Stimulated activated CD4-positive, alpha-beta T cell treated with anti-CD3 and anti-CD28 coated beads, Interleukin-12 subunit alpha, Interleukin-12 subunit beta, amount 100 ng/mL, for 48 hours (primary cell): ENCODE measurements at regions not wholly inside any gene's neighbourhood (a gene's known extent, or its start where the extent isn't known, plus 50 kb on each side); places are given as distances from the start of the nearest gene placed in this dataset.
"Not testable (repeated sequence)": the region's sequence is repeated elsewhere in the genome, so short reads cannot be mapped to it uniquely, and the experiment has no call there.

Source experiments
- DNase-seq, 3 donors: peaks; one replicate each; pipeline ENCODE4 v3.0.0-alpha.2; 2020; ENCODE audit warnings: low read depth in 2 of 3, low spot score in 1 of 3

DNA sequence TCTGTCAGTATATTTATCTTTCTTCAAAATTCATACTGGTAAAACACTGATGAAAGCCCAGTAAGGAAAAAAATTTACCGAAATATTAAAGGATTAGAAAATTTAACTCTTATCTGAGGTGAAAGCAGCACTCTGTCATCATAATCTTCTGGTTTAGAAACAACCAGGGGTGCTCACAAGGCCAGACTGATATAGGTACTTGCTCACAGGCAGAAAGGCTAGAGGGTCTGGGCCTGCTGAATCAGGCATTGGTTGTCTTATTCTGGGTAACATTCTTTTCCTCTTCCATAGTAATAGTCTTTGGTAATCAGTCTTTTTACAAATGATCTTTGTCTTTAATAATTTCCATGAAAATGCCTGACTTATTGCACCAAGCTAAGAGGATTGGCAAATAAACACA lies 221.4 kb upstream of the TFPI start:
- DNase-seq: no peak

- no peak for DNase-seq
Measured at GRCh38 chr2:187782301-187782700, 228.1 kb upstream of the TFPI start.

DNA sequence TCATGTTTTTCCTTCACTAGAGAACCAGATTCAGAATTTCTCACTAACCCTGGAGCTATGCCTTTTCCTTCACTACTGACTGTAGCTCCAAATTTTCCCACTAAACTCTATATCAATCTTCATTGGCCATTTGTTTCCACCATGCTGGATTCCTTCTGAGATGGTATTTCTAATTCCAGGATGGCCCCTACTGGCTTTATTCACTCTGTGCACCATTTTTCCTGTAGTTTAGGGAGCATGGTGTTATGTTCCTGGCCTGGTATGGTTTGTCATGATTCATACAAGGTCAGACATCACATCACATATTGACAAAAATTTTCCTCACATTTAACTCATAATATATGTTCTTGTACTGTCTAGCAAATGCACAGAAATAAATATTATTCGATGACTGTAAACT lies 229.2 kb upstream of the TFPI start:
- no peak for DNase-seq

- not testable (repeated sequence) for DNase-seq
Measured at GRCh38 chr2:187784138-187784537, 229.9 kb upstream of the TFPI start.

DNA sequence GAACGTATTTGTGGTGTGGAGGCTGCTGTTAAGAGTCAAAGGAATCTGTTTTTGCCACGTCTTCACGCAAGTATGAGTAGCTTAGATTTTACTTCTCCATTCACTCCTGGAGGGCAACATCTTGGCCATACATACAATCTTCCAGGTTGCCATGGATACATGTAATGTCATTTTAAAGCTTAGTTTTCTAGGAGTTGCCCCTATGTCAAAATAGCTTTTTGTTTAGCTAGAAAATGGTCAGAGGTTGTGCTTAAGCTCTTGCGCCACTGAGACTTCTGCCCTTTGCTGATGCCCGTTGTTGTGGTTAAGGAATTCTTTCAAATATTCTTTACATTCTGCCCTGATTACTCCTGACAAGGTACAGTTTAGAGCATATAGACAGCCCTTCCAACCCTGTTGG lies 245.4 kb upstream of the TFPI start:
- no peak for DNase-seq

GRCh38 chr2:187803816-187804215 lies 249.6 kb upstream of the TFPI start:
- no peak for DNase-seq

- no peak for DNase-seq
Measured at GRCh38 chr2:187815113-187815512, 260.9 kb upstream of the TFPI start.

- no peak for DNase-seq
Measured at GRCh38 chr2:187819624-187820023, 265.4 kb upstream of the TFPI start.

GRCh38 chr2:187825108-187825507 lies 270.9 kb upstream of the TFPI start:
- DNase-seq: no peak

GRCh38 chr2:187826023-187826422 lies 271.8 kb upstream of the TFPI start:
- DNase-seq: no peak

DNA sequence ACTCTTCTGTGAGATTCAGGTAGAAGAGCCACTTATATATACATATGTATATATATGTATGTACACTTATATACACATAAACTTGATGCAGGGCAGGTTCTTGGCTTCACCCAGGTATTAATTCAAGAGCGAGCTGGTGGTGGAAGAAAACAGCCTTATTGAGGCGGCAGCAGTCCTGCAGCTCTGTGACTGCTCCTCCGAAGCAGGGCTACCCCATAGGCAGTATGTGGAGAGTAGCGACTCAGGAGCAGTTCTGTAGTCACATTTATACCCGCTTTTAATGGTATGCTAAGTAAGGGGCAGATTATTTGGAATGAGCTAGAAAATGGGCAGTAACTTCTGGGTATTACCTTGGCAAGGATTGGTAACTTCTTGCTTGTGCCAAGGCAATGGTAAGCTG lies 280.6 kb upstream of the TFPI start:
- no peak for DNase-seq

DNA sequence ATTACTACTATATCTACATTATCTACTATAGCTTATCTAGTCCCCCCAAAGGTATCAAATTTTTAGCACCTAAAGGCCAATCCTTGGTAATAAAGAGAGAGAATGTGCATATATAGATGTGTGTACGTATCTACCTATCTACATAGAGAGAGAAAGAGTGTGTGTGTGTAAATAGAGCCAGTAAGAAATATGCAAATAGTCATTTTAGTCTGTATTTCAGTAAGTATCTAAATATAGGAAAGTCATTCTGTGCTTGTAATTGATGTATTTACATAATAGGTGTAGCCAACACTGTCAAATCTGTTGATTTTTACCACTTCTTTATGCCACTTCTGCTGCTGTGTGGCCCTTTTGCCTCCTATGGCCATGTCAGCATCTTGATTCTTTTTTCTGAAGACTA lies 284.5 kb upstream of the TFPI start:
- no peak for DNase-seq

DNA sequence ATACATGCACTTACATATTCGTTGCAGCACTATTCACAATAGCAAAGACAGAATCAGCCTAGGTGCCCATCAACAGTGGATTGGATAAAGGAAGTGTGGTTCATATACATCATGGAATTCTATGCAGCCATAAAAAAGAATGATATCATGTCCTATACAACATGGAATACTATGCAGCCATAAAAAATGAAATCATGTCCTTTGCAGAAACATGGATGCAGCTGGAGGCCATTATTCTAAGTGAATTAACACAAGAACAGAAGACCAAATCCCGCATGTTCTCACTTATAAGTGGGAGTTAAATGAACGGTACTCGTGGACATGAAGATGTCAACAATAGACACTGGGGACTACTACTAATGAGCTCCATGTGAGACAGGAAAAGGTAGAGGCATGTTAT lies 288.1 kb upstream of the TFPI start:
- no peak for DNase-seq

GRCh38 chr2:187842978-187843847 lies 289.0 kb upstream of the TFPI start:
- peak in 1 of 3 donors; percentile 15 for DNase-seq

- no peak for DNase-seq
Measured at GRCh38 chr2:187847245-187848208, 293.3 kb upstream of the TFPI start.

DNA sequence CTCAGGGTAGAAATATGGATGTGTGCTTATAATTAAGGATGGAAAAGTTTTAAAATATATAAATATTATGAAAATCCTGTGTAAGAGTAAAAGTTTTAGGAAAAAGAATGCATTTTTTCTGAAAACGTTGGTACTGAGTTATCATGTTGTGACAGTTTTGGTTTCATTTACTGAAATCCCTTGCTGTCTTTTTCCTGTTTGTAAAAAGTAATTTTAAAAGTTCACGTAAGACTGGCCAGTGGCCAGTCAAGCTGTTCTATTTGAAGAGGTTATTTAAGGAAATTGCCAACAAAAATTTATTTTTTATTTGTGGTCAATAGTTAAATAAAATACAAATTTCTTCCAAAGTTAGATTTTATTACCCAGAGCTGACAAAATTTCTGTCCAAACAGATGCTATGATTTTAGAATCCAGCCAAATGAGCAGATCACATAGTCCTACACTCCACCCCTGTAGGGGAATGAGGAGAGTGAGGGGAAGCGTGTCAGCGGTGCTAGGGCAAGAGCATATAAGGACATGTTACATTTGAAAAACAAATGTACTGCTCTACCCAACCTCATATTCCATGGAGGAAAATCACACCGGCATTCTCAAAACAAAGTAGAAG lies 297.8 kb upstream of the TFPI start:
- no peak for DNase-seq

DNA sequence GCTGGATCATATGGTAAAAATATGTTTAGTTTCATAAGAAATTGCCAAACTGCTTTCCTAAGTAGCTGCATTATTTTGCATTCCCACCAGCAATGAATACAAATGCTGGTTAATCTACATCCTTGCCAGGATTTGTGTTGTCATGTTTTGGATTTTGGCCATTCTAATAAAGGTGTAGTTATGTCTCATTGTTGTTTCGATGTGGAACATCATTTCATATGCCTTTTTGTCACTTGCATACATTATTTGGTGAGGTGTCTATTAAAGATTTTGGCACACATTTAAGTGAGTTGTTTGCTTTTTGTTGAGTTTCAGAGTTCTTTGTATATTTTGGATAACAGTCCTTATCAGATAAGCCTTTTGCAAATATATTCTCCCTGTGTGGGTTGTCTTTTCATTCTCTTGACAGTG lies 299.2 kb upstream of the TFPI start:
- DNase-seq: no peak

GRCh38 chr2:187854801-187855200 lies 300.6 kb upstream of the TFPI start:
- no peak for DNase-seq

GRCh38 chr2:187855689-187856088 lies 301.5 kb upstream of the TFPI start:
- no peak for DNase-seq

DNA sequence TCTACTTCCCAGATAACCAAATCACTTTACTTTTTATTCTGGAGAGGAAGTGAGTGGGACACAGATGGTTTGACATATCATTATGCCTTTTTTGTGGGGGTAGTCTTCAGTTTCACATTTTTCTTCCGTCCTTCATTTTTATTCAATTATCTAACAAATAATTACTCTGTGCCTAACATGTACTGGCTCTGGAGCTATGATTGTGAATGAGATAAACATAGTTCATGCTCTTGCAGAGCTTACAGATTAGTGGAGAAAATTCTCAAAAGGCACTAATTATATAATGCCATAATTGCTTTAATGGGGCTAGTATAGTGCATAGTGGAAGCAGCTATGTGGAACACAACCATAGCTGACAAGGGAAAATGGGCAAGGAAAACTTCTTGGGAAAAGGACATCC lies 303.6 kb upstream of the TFPI start:
- DNase-seq: no peak

DNA sequence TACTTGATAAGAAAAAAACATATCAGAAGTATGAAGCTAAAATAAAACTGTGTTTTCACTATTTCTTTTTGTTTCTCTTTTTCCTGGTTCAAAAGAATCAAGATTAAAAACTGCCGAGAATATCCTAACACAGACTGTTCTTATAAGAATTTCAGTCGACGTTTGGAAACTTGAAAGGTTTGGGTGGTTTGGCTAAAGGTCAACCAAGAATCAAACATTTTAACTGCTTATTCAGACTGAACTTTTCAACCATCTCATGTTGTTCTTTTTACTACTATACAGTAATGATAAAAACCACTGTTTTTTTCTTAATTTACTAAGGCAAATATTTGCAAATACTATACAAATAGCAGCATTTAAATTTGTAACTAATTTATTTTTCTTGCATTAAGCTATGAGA lies 308.5 kb upstream of the TFPI start:
- no peak for DNase-seq

- no peak for DNase-seq
Measured at GRCh38 chr2:187865025-187865424, 310.8 kb upstream of the TFPI start.
